ENCODE measurements at regions not wholly inside any gene's neighbourhood (a gene's known extent, or its start where the extent isn't known, plus 50 kb on each side); places are given as distances from the start of the nearest gene placed in this dataset.

GRCh38 chr1:116261227-116261626 lies 111.8 kb upstream of the ATP1A1 start:
- H3K4me1 ChIP-seq (ENCODE audit: control insufficient read depth, insufficient read depth, low read length) = no peaks in the 10 kb centered on the region
- H3K9me1 ChIP-seq (ENCODE audit: insufficient read depth, low read length) = no peaks in the 10 kb centered on the region; the same call in 1 of the 2 replicates
- H3K27ac ChIP-seq (ENCODE audit: insufficient read depth, low read length) = no peak overlapping the region
- DNase-seq (no peak), ATAC-seq (ENCODE audit: low read depth) (no peak)
- no peak overlapping the region for H2BK15ac ChIP-seq (ENCODE audit: low read depth, low read length)
- no peak overlapping the region for H4K91ac ChIP-seq (ENCODE audit: insufficient read depth, low read depth, low read length)
- dilution Hi-C loops (cut with HindIII; ENCODE audit: low sequenced_read_pairs, unreplicated experiment) = no loop called here
- POLR2A ChIA-PET (ENCODE audit: unreplicated experiment) = no interaction called here
- no peaks in the 10 kb centered on the region for H3K27me3 ChIP-seq (ENCODE audit: control insufficient read depth, insufficient read depth, low read length)
- no peak overlapping the region for H2AK9ac ChIP-seq (replicated peaks; ENCODE audit: low read depth, low read length, poor library complexity)
- no peak overlapping the region for H3K4ac ChIP-seq (ENCODE audit: low read depth, low read length)
- H4K20me1 ChIP-seq (ENCODE audit: insufficient read depth, low read length) = no peaks in the 10 kb centered on the region
- WGBS, 2 experiments (ENCODE audit: extremely low coverage in 2 of 2, insufficient read length in 1 of 2) = 32% methylated on average over 3 of the region's 7 CpGs; no CpG with 5 or more reads in 1 of the 2 experiments
- H3K9me3 ChIP-seq (ENCODE audit: control insufficient read depth, insufficient read depth, low read length) = no peaks in the 10 kb centered on the region
- no peak overlapping the region for H3K4me3 ChIP-seq (ENCODE audit: insufficient read depth, low read depth, low read length)
- no peak overlapping the region for H3K9ac ChIP-seq (ENCODE audit: low read depth, low read length)
- no peak overlapping the region for H3K4me2 ChIP-seq (ENCODE audit: low read depth, low read length)
- H3K14ac ChIP-seq (replicated peaks; ENCODE audit: low read depth, low read length) = no peak overlapping the region
- H4K8ac ChIP-seq (ENCODE audit: low read depth in 2 of 2, low read length in 2 of 2) = no peak overlapping the region
- no TSS peak for BruUV-seq (replicated peaks)
- no peak overlapping the region for H2AK5ac ChIP-seq (ENCODE audit: low read depth, low read length)
- CTCF ChIA-PET = no interaction called here
- TF ChIP-seq CEBPB (IDR thresholded peaks at IDR 0.05; ENCODE audit: low read depth, low read length) = no peak
- TF ChIP-seq RAD21 (IDR thresholded peaks at IDR 0.05; ENCODE audit: low read length) = no peak
- no peak for TF ChIP-seq CHD1 (IDR thresholded peaks at IDR 0.05; ENCODE audit: low read depth, low read length)
- no peak for TF ChIP-seq FOS (IDR thresholded peaks at IDR 0.05; ENCODE audit: low read depth, low read length)
- no peak for TF ChIP-seq MXI1 (IDR thresholded peaks at IDR 0.05; ENCODE audit: borderline replicate concordance, low read depth, low read length)
- TF ChIP-seq RCOR1 (IDR thresholded peaks at IDR 0.05; ENCODE audit: insufficient replicate concordance, low read length) = no peak
- TF ChIP-seq BHLHE40 (IDR thresholded peaks at IDR 0.05; ENCODE audit: low read depth, low read length) = no peak
- TF ChIP-seq SMC3 (IDR thresholded peaks at IDR 0.05; ENCODE audit: low read depth, low read length) = no peak
- TF ChIP-seq NFE2L2 (IDR thresholded peaks at IDR 0.05; ENCODE audit: low read depth, low read length) = no peak
- TF ChIP-seq RFX5 (IDR thresholded peaks at IDR 0.05; ENCODE audit: low read depth, low read length) = no peak
- no peak for TF ChIP-seq USF2 (IDR thresholded peaks at IDR 0.05; ENCODE audit: low read depth, low read length)
- TF ChIP-seq MAFK (IDR thresholded peaks at IDR 0.05; ENCODE audit: low read depth, low read length) = no peak
- TF ChIP-seq MAZ (IDR thresholded peaks at IDR 0.05; ENCODE audit: borderline replicate concordance, low read depth, low read length) = no peak
- no peak for TF ChIP-seq CTCF (conservative IDR thresholded peaks at IDR 0.05; ENCODE audit: low read depth, low read length)
- no peak overlapping the region for H2AFZ ChIP-seq (replicated peaks; ENCODE audit: low read length, poor library complexity)
- H2BK120ac ChIP-seq (ENCODE audit: low read depth, low read length) = no peak overlapping the region
- H4K5ac ChIP-seq (ENCODE audit: low read depth, low read length) = no peak overlapping the region
- no peaks in the 10 kb centered on the region for H3K36me3 ChIP-seq (ENCODE audit: control insufficient read depth, insufficient read depth, low read length)
- H2BK5ac ChIP-seq (ENCODE audit: low read depth, low read length, poor library complexity, severe bottlenecking) = no peak overlapping the region
- H3K56ac ChIP-seq (ENCODE audit: extremely low read depth, insufficient read depth, low read length) = no peak overlapping the region
- in situ Hi-C loops (cut with MboI; ENCODE audit: low sequenced_read_pairs) = no loop called here
- no peaks in the 10 kb centered on the region for H3K79me1 ChIP-seq (ENCODE audit: low read depth in 1 of 2, low read length in 2 of 2)
- intact Hi-C loops (cut with micrococcal nuclease) = no loop called here
- no peak overlapping the region for H3K23ac ChIP-seq (ENCODE audit: low read depth, low read length)
- H3K18ac ChIP-seq (ENCODE audit: low read depth, low read length) = no peak overlapping the region
- H2BK20ac ChIP-seq (ENCODE audit: low read depth, low read length) = no peak overlapping the region
